Stimulated activated CD4-positive, alpha-beta T cell treated with anti-CD3 and anti-CD28 coated beads, TNF-alpha, amount 100 ng/mL, for 48 hours (primary cell): ENCODE measurements at regions not wholly inside any gene's neighbourhood (a gene's known extent, or its start where the extent isn't known, plus 50 kb on each side); places are given as distances from the start of the nearest gene placed in this dataset.
"Not testable (repeated sequence)": the region's sequence is repeated elsewhere in the genome, so short reads cannot be mapped to it uniquely, and the experiment has no call there.

Experiments used
- DNase-seq, 3 donors: peaks; one replicate each; pipeline ENCODE4 v3.0.0-alpha.2; 2020; ENCODE audit warnings: low read depth in 3 of 3

GRCh38 chr3:30328935-30329334 lies 277.5 kb upstream of the TGFBR2 start:
- not testable (repeated sequence) for DNase-seq

GRCh38 chr3:30331519-30331918 lies 274.9 kb upstream of the TGFBR2 start:
- no peak for DNase-seq

GRCh38 chr3:30332196-30333021 lies 274.0 kb upstream of the TGFBR2 start:
- DNase-seq, result no peak

- no peak for DNase-seq
Measured at GRCh38 chr3:30333143-30333542, 273.3 kb upstream of the TGFBR2 start.

- DNase-seq, result no peak
Measured at GRCh38 chr3:30333903-30334302, 272.5 kb upstream of the TGFBR2 start.

GRCh38 chr3:30340500-30340899 lies 265.9 kb upstream of the TGFBR2 start:
- no peak for DNase-seq

GRCh38 chr3:30341079-30341478 lies 265.3 kb upstream of the TGFBR2 start:
- DNase-seq, result no peak

- no peak for DNase-seq
Measured at GRCh38 chr3:30341851-30342250, 264.6 kb upstream of the TGFBR2 start.

GRCh38 chr3:30342318-30343060 lies 263.9 kb upstream of the TGFBR2 start:
- DNase-seq, result no peak

GRCh38 chr3:30343067-30343831 lies 263.2 kb upstream of the TGFBR2 start:
- DNase-seq, result no peak

- no peak for DNase-seq
Measured at GRCh38 chr3:30343861-30344260, 262.5 kb upstream of the TGFBR2 start.

- DNase-seq, result no peak
Measured at GRCh38 chr3:30344288-30344687, 262.1 kb upstream of the TGFBR2 start.

GRCh38 chr3:30346933-30347320 lies 259.5 kb upstream of the TGFBR2 start:
- DNase-seq, result no peak

GRCh38 chr3:30347679-30348216 lies 258.7 kb upstream of the TGFBR2 start:
- peak; percentile 13 to 32 (median 31) for DNase-seq

GRCh38 chr3:30349507-30349906 lies 256.9 kb upstream of the TGFBR2 start:
- DNase-seq, result no peak

GRCh38 chr3:30350011-30350410 lies 256.4 kb upstream of the TGFBR2 start:
- no peak for DNase-seq

- DNase-seq, result no peak
Measured at GRCh38 chr3:30350901-30351300, 255.5 kb upstream of the TGFBR2 start.

GRCh38 chr3:30352410-30353318 lies 253.7 kb upstream of the TGFBR2 start:
- DNase-seq, result no peak

GRCh38 chr3:30353711-30354467 lies 252.5 kb upstream of the TGFBR2 start:
- DNase-seq, result peak in 1 of 3 donors; percentile 28

- DNase-seq, result no peak
Measured at GRCh38 chr3:30354513-30354912, 251.9 kb upstream of the TGFBR2 start.
